ENCODE measurements at regions not wholly inside any gene's neighbourhood (a gene's known extent, or its start where the extent isn't known, plus 50 kb on each side); places are given as distances from the start of the nearest gene placed in this dataset.

GRCh38 chr11:122346006-122346405 lies 230.0 kb upstream of the BLID start:
- TF ChIP-seq CTCF (IDR thresholded peaks at IDR 0.05) (no peak), POLR2AphosphoS5 (IDR thresholded peaks at IDR 0.05) (no peak), POLR2A (IDR thresholded peaks at IDR 0.05) (no peak)

Measured in stomach (tissue), 4 donors.